NB4 (cell line): ENCODE measurements at regions not wholly inside any gene's neighbourhood (a gene's known extent, or its start where the extent isn't known, plus 50 kb on each side); places are given as distances from the start of the nearest gene placed in this dataset.

Experiments
- MAX ChIP-seq: IDR thresholded peaks from 2 replicates; pipeline ENCODE4 v1.6.1; 2011; ENCODE audit warnings: low read depth, low read length
- MYC ChIP-seq: IDR thresholded peaks from 2 replicates; pipeline ENCODE4 v1.6.1; 2011; ENCODE audit warnings: low read depth, low read length
- TF ChIP-seq, protein P1 (sequence below): IDR thresholded peaks from one replicate; pipeline ENCODE4 v1.5.1; 2012; ENCODE audit warnings: low read depth, low read length

DNA sequence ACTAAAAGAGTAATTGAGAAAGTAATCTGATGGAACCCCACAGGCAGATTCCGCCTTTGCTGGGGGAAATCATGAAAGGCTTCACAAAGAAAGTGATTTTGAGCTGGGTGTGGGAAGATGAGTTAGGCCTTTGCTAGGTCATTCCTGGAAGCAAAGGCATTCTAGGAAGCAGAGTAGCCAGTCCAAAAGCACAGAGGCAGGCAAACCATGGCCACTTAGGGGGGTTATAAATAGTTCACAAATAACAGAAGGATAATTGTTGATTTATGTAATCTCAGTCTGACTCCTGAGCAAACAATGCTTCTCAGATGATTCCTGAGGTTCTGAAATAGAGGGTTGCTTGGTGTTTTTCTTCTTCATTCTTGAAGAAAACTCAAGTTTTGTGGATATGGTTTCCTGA is 576.3 kb downstream of the NTRK3 start:
- TF ChIP-seq MAX, result no peak
- TF ChIP-seq, protein P1, sequence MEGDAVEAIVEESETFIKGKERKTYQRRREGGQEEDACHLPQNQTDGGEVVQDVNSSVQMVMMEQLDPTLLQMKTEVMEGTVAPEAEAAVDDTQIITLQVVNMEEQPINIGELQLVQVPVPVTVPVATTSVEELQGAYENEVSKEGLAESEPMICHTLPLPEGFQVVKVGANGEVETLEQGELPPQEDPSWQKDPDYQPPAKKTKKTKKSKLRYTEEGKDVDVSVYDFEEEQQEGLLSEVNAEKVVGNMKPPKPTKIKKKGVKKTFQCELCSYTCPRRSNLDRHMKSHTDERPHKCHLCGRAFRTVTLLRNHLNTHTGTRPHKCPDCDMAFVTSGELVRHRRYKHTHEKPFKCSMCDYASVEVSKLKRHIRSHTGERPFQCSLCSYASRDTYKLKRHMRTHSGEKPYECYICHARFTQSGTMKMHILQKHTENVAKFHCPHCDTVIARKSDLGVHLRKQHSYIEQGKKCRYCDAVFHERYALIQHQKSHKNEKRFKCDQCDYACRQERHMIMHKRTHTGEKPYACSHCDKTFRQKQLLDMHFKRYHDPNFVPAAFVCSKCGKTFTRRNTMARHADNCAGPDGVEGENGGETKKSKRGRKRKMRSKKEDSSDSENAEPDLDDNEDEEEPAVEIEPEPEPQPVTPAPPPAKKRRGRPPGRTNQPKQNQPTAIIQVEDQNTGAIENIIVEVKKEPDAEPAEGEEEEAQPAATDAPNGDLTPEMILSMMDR, result no peak
- TF ChIP-seq MYC, result no peak
